PC-3 (cell line): ENCODE measurements at regions not wholly inside any gene's neighbourhood (a gene's known extent, or its start where the extent isn't known, plus 50 kb on each side); places are given as distances from the start of the nearest gene placed in this dataset.
"Not testable (repeated sequence)": the region's sequence is repeated elsewhere in the genome, so short reads cannot be mapped to it uniquely, and the experiment has no call there.

ENCODE experiments used
- ATAC-seq: fragments of 200-7000 bp; cut with Tn5 transposase; 2 replicates; pipeline ENCODE4 v1.9.1; 2020; ENCODE audit warnings: mild to moderate bottlenecking, moderate library complexity
- BruUV-seq: library from RNA; stranded (reverse); fragments of 400-500 nt; replicated peaks from 2 replicates; lab custom pipeline; 2021; lab: Mats Ljungman, UMichigan
- CTCF ChIA-PET: fragments of 300-600 bp; sonication (Branson Sonifier 250); formaldehyde crosslinking; loops from one replicate; lab custom pipeline; 2022; ENCODE audit warnings: antibody characterized with exemption; lab: Charles Lee
- POLR2A ChIA-PET: fragments of 300-600 bp; sonication (Branson Sonifier 250); formaldehyde crosslinking; loops from one replicate; lab custom pipeline; 2022; ENCODE audit warnings: antibody characterized with exemption; ENCODE audit not compliant: unreplicated experiment; lab: Charles Lee
- DNase-seq: peaks from one replicate; pipeline ENCODE4 v3.0.0-alpha.2; 2015
- H2AFZ ChIP-seq: fragments of 300-600 bp; sonication (generic); 2 replicates; pipeline ENCODE4 v1.6.0; 2016; ENCODE audit warnings: antibody characterized with exemption, low read length
- H3F3A ChIP-seq: fragments of 300-600 bp; sonication (generic); one replicate; pipeline ENCODE4 v1.6.0; 2017; ENCODE audit warnings: antibody characterized with exemption, low read length, control low read depth, mild to moderate bottlenecking; ENCODE audit not compliant: unreplicated experiment
- H3K27ac ChIP-seq: fragments of 300-600 bp; sonication (generic); 2 replicates; pipeline ENCODE4 v1.5.1; 2016; ENCODE audit warnings: mild to moderate bottlenecking, low read length
- H3K27me3 ChIP-seq: fragments of 300-600 bp; sonication (generic); 2 replicates; pipeline ENCODE4 v1.6.1; 2016; ENCODE audit warnings: low read length, mixed read lengths
- H3K36me3 ChIP-seq: fragments of 300-600 bp; sonication (generic); 2 replicates; pipeline ENCODE4 v1.6.1; 2016; ENCODE audit warnings: low read depth, mixed run types, low read length, mixed read lengths
- H3K4me1 ChIP-seq: fragments of 300-600 bp; sonication (generic); 2 replicates; pipeline ENCODE4 v1.5.1; 2016; ENCODE audit warnings: low read length; ENCODE audit not compliant: insufficient read depth
- H3K4me2 ChIP-seq: fragments of 300-600 bp; sonication (generic); 2 replicates; pipeline ENCODE4 v1.6.0; 2016; ENCODE audit warnings: low read length
- H3K4me3 ChIP-seq: fragments of 300-600 bp; sonication (generic); 2 replicates; pipeline ENCODE4 v1.5.1; 2016; ENCODE audit warnings: mild to moderate bottlenecking, low read length, mixed read lengths
- H3K79me2 ChIP-seq: fragments of 300-600 bp; sonication (generic); 2 replicates; pipeline ENCODE4 v1.6.1; 2017; ENCODE audit warnings: low read length, mixed read lengths
- H3K9ac ChIP-seq: fragments of 300-600 bp; sonication (generic); 2 replicates; pipeline ENCODE4 v1.6.0; 2016; ENCODE audit warnings: mild to moderate bottlenecking, low read length
- H3K9me2 ChIP-seq: fragments of 300-600 bp; sonication (generic); replicated peaks from 2 replicates; pipeline ENCODE4 v1.6.1; 2016; ENCODE audit warnings: mixed run types, low read length, mixed read lengths
- H3K9me3 ChIP-seq: fragments of 300-600 bp; sonication (generic); 2 replicates; pipeline ENCODE4 v1.6.1; 2016; ENCODE audit warnings: low read length, mixed read lengths
- H4K20me1 ChIP-seq: fragments of 300-600 bp; sonication (generic); 2 replicates; pipeline ENCODE4 v1.6.1; 2016; ENCODE audit warnings: low read length, mixed read lengths
- EZH2 ChIP-seq: fragments of 300-600 bp; sonication (generic); IDR thresholded peaks from one replicate; pipeline ENCODE4 v1.6.1; 2017; ENCODE audit warnings: antibody characterized with exemption, mild to moderate bottlenecking, low read length; ENCODE audit not compliant: unreplicated experiment
- EZH2phosphoT487 ChIP-seq: fragments of 300-600 bp; sonication (generic); IDR thresholded peaks from 2 replicates; pipeline ENCODE4 v1.6.1; 2018; ENCODE audit warnings: mild to moderate bottlenecking, antibody characterized with exemption, low read length, borderline replicate concordance
- intact Hi-C: fragments of 100-400 bp; cut with micrococcal nuclease; formaldehyde crosslinking; loops from 2 replicates; pipeline ENCODE4 v1.9.0; 2023
- TF ChIP-seq, protein P1 (sequence below): fragments of 300-600 bp; sonication (generic); conservative IDR thresholded peaks from 2 replicates; pipeline ENCODE4 v1.5.1; 2017; ENCODE audit warnings: antibody characterized with exemption, low read depth, mild to moderate bottlenecking, low read length

DNA sequence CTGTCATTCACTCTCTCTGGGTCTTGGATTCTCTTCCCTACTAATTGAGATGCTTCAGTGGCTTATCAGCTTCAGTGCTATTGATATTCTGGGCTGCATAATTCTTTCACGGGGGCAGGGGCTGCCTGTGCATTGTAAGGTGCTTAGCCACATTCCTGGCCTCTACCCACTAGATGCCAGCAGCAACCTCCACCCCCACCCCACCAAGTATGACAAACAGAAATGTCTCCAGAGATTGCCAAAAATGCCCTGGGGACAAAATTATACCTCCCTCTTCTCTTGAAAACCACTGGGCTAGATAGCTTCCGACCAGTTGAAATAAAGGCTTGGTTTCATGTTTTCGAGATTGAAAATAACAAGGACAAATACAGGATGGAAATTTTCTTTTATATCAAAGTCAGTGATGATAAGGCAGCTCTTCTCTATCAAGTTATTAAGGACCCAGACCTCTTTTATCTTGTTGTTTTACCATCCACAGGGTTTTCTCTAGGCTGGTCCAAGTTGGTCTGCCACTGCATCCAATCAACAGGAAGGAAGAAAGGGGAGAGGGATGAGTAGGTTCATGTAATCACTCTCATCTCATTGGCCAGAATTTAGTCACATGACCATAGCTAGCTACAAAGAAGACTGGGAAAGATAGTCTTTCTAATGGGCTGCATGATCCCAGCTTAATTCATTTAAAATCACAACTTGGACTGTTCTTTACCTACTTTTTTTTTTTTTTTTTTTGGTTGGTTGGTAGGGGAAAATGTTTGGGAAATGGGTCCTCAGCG, 92.1 kb upstream of the RANBP3L start:
- Histone ChIP-seq H3K4me2 (no peak overlapping the region), H3K9me3 (no peaks in the 10 kb centered on the region), H3K9ac (no peak overlapping the region), H3K27ac (no peak overlapping the region), H2AFZ (peak overlapping the region; percentile 37; the same call in 1 of the 2 replicates), H3F3A (no peaks in the 10 kb centered on the region), H4K20me1 (no peaks in the 10 kb centered on the region), H3K36me3 (no peaks in the 10 kb centered on the region), H3K4me1 (no peaks in the 10 kb centered on the region), H3K79me2 (no peaks in the 10 kb centered on the region), H3K9me2 (no peaks in the 10 kb centered on the region), H3K27me3 (no peaks in the 10 kb centered on the region), H3K4me3 (no peak overlapping the region)
- BruUV-seq: no TSS peak
- TF ChIP-seq, protein P1, sequence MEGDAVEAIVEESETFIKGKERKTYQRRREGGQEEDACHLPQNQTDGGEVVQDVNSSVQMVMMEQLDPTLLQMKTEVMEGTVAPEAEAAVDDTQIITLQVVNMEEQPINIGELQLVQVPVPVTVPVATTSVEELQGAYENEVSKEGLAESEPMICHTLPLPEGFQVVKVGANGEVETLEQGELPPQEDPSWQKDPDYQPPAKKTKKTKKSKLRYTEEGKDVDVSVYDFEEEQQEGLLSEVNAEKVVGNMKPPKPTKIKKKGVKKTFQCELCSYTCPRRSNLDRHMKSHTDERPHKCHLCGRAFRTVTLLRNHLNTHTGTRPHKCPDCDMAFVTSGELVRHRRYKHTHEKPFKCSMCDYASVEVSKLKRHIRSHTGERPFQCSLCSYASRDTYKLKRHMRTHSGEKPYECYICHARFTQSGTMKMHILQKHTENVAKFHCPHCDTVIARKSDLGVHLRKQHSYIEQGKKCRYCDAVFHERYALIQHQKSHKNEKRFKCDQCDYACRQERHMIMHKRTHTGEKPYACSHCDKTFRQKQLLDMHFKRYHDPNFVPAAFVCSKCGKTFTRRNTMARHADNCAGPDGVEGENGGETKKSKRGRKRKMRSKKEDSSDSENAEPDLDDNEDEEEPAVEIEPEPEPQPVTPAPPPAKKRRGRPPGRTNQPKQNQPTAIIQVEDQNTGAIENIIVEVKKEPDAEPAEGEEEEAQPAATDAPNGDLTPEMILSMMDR: no peak
- no peak for TF ChIP-seq EZH2
- TF ChIP-seq EZH2phosphoT487: no peak
- CTCF ChIA-PET: no interaction called here
- intact Hi-C loops: no loop called here
- peak; percentile 40 for DNase-seq
- POLR2A ChIA-PET: no interaction called here
- no peak for ATAC-seq

DNA sequence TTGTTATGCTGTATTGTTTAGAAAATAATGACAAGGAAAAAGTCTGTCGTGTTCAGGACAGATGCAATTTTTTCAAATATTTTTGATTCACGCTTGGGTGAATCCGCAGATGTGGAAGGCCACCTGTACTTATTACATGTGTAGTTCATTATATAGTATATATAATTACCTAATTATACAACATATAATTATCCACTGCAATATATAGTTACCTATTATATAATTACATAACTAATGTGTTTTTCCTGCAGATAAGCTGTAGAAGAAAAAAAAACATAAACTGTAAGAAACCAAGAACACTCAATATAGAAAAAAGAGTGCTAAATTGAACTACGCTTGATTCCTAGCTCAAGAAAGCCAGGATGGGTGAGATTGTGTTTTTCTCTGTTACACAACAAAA, 93.6 kb upstream of the RANBP3L start:
- DNase-seq (no peak), ATAC-seq (no peak)
- H3K4me2 ChIP-seq: no peak overlapping the region
- H3K27me3 ChIP-seq: no peaks in the 10 kb centered on the region
- intact Hi-C loops: loop anchor here (5.0 kb wide), 1 partner anchor 218 kb away; no protein-coding TSS in a partner anchor
- CTCF ChIA-PET: no interaction called here
- H3K4me1 ChIP-seq: no peaks in the 10 kb centered on the region
- H2AFZ ChIP-seq: no peak overlapping the region
- H3K9ac ChIP-seq: no peak overlapping the region
- no peak overlapping the region for H3K4me3 ChIP-seq
- no peaks in the 10 kb centered on the region for H3K9me2 ChIP-seq
- H3F3A ChIP-seq: no peaks in the 10 kb centered on the region
- TF ChIP-seq EZH2 (no peak), EZH2phosphoT487 (no peak)
- TF ChIP-seq, protein P1: no peak
- no peaks in the 10 kb centered on the region for H3K9me3 ChIP-seq
- H3K79me2 ChIP-seq: no peaks in the 10 kb centered on the region
- no TSS peak for BruUV-seq
- POLR2A ChIA-PET: no interaction called here
- no peak overlapping the region for H3K27ac ChIP-seq
- no peaks in the 10 kb centered on the region for H3K36me3 ChIP-seq
- no peaks in the 10 kb centered on the region for H4K20me1 ChIP-seq

DNA sequence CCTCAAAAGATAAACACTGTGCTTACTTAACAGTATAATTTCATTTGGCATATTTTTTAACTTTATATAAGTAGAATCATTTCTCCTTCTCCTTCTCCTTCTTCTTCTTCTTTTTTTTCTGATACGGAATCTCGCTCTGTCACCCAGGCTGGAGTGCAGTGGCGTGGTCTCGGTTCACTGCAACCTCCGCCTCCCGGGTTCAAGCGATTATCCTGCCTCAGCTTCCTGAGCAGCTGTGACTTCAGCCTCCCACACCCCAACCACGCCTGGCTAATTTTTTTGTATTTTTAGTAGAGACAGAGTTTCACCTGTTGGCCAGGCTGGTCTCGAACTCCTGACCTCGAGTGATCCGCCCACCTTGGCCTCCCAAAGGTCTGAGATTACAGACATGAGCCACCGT, 94.2 kb upstream of the RANBP3L start:
- DNase-seq, H3K9me3 ChIP-seq, H3K4me2 ChIP-seq, H4K20me1 ChIP-seq, H3K4me3 ChIP-seq, H2AFZ ChIP-seq, H3K27me3 ChIP-seq, POLR2A ChIA-PET, H3K9ac ChIP-seq, CTCF ChIA-PET, H3K36me3 ChIP-seq, H3K27ac ChIP-seq, H3K79me2 ChIP-seq, BruUV-seq, ATAC-seq, H3K4me1 ChIP-seq, H3K9me2 ChIP-seq, H3F3A ChIP-seq: not testable (repeated sequence)
- intact Hi-C loops: loop anchor here (5.0 kb wide), 1 partner anchor 219 kb away; no protein-coding TSS in a partner anchor
